Ishikawa (cell line): ENCODE measurements at regions not wholly inside any gene's neighbourhood (a gene's known extent, or its start where the extent isn't known, plus 50 kb on each side); places are given as distances from the start of the nearest gene placed in this dataset.

Experiments
- CEBPB ChIP-seq: IDR thresholded peaks from 2 replicates; pipeline ENCODE4 v1.6.1; 2012
- CREB1 ChIP-seq: IDR thresholded peaks from 2 replicates; pipeline ENCODE4 v1.6.1; 2012; ENCODE audit warnings: low read depth
- EGR1 ChIP-seq: IDR thresholded peaks from 2 replicates; pipeline ENCODE4 v1.6.1; 2012
- EP300 ChIP-seq: IDR thresholded peaks from 2 replicates; pipeline ENCODE4 v1.6.1; 2012; ENCODE audit warnings: borderline replicate concordance
- FOXM1 ChIP-seq: IDR thresholded peaks from 2 replicates; pipeline ENCODE4 v1.6.1; 2012; ENCODE audit warnings: low read depth, borderline replicate concordance
- NFIC ChIP-seq: IDR thresholded peaks from 2 replicates; pipeline ENCODE4 v1.6.1; 2012
- RAD21 ChIP-seq: IDR thresholded peaks from 2 replicates; pipeline ENCODE4 v1.6.1; 2012; ENCODE audit warnings: low read depth
- TAF1 ChIP-seq: IDR thresholded peaks from 2 replicates; pipeline ENCODE4 v1.6.1; 2012; ENCODE audit warnings: low read depth, mild to moderate bottlenecking
- TCF12 ChIP-seq: IDR thresholded peaks from 2 replicates; pipeline ENCODE4 v1.6.1; 2012; ENCODE audit warnings: low read depth
- TEAD4 ChIP-seq: IDR thresholded peaks from 2 replicates; pipeline ENCODE4 v1.6.1; 2012
- YY1 ChIP-seq: IDR thresholded peaks from 2 replicates; pipeline ENCODE4 v1.6.1; 2012; ENCODE audit warnings: low read depth
- ZBTB7A ChIP-seq: IDR thresholded peaks from 2 replicates; pipeline ENCODE4 v1.6.1; 2012; ENCODE audit warnings: low read depth
- TF ChIP-seq, protein P1 (sequence below): IDR thresholded peaks from 2 replicates; pipeline ENCODE4 v1.6.1; 2012
- TF ChIP-seq, protein P2 (sequence below): IDR thresholded peaks from 2 replicates; pipeline ENCODE4 v1.6.1; 2012
- TF ChIP-seq, protein P3 (sequence below): IDR thresholded peaks from 2 replicates; pipeline ENCODE4 v1.6.1; 2012; ENCODE audit warnings: low read depth, mild to moderate bottlenecking

DNA sequence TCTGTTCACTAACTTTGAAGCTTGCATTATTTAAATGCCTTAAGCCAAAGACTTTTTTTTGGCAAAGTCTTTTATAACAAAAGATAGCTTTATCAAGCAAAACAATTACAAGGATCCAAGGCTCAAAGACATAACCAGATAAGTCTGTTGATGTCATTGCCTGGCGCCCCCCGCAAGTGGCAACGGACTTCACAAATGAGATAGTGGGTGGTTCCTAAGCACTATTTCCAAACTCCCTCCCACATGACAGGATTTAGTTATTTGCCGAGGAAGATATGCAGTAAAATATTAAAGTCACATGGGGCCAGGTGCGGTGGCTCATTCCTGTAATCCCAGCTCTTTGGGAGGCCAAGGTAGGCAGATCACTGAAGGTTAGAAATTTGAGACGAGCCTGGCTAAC lies 194.2 kb upstream of the DDI1 start:
- no peak for TF ChIP-seq TEAD4
- TF ChIP-seq YY1: no peak
- no peak for TF ChIP-seq CREB1
- TF ChIP-seq, protein P1, sequence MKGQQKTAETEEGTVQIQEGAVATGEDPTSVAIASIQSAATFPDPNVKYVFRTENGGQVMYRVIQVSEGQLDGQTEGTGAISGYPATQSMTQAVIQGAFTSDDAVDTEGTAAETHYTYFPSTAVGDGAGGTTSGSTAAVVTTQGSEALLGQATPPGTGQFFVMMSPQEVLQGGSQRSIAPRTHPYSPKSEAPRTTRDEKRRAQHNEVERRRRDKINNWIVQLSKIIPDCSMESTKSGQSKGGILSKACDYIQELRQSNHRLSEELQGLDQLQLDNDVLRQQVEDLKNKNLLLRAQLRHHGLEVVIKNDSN: no peak
- TF ChIP-seq CEBPB: no peak
- TF ChIP-seq, protein P2, sequence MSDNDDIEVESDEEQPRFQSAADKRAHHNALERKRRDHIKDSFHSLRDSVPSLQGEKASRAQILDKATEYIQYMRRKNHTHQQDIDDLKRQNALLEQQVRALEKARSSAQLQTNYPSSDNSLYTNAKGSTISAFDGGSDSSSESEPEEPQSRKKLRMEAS: no peak
- TF ChIP-seq, protein P3, sequence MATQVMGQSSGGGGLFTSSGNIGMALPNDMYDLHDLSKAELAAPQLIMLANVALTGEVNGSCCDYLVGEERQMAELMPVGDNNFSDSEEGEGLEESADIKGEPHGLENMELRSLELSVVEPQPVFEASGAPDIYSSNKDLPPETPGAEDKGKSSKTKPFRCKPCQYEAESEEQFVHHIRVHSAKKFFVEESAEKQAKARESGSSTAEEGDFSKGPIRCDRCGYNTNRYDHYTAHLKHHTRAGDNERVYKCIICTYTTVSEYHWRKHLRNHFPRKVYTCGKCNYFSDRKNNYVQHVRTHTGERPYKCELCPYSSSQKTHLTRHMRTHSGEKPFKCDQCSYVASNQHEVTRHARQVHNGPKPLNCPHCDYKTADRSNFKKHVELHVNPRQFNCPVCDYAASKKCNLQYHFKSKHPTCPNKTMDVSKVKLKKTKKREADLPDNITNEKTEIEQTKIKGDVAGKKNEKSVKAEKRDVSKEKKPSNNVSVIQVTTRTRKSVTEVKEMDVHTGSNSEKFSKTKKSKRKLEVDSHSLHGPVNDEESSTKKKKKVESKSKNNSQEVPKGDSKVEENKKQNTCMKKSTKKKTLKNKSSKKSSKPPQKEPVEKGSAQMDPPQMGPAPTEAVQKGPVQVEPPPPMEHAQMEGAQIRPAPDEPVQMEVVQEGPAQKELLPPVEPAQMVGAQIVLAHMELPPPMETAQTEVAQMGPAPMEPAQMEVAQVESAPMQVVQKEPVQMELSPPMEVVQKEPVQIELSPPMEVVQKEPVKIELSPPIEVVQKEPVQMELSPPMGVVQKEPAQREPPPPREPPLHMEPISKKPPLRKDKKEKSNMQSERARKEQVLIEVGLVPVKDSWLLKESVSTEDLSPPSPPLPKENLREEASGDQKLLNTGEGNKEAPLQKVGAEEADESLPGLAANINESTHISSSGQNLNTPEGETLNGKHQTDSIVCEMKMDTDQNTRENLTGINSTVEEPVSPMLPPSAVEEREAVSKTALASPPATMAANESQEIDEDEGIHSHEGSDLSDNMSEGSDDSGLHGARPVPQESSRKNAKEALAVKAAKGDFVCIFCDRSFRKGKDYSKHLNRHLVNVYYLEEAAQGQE: no peak
- TF ChIP-seq RAD21: no peak
- TF ChIP-seq NFIC: no peak
- no peak for TF ChIP-seq FOXM1
- no peak for TF ChIP-seq TCF12
- no peak for TF ChIP-seq EP300
- no peak for TF ChIP-seq EGR1
- TF ChIP-seq TAF1: no peak

DNA sequence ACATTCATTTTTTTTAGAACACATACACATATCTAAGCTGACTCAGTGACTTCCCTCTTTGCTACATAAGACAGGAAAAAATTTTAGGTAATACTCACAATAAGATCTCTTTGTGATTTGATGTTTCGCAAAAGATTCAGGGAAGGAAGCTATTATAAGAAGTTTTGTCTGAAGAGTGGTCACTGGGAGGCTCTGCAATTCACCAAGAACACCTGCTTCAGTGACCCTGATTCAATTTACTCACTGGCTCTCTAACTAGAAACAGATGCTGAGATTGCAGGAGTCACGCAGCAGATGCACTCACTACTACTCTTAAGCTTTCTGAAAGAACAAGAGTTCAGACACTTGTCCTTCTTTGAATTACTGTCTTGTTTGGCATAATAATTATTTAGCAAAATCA lies 193.6 kb upstream of the DDI1 start:
- TF ChIP-seq YY1: no peak
- TF ChIP-seq TEAD4: no peak
- TF ChIP-seq CEBPB: no peak
- no peak for TF ChIP-seq TCF12
- no peak for TF ChIP-seq EGR1
- no peak for TF ChIP-seq ZBTB7A
- no peak for TF ChIP-seq EP300
- TF ChIP-seq, protein P2: no peak
- no peak for TF ChIP-seq TAF1
- TF ChIP-seq, protein P1: no peak
- TF ChIP-seq CREB1: no peak
- TF ChIP-seq NFIC: no peak
- TF ChIP-seq, protein P3: no peak
- TF ChIP-seq FOXM1: no peak
- no peak for TF ChIP-seq RAD21

DNA sequence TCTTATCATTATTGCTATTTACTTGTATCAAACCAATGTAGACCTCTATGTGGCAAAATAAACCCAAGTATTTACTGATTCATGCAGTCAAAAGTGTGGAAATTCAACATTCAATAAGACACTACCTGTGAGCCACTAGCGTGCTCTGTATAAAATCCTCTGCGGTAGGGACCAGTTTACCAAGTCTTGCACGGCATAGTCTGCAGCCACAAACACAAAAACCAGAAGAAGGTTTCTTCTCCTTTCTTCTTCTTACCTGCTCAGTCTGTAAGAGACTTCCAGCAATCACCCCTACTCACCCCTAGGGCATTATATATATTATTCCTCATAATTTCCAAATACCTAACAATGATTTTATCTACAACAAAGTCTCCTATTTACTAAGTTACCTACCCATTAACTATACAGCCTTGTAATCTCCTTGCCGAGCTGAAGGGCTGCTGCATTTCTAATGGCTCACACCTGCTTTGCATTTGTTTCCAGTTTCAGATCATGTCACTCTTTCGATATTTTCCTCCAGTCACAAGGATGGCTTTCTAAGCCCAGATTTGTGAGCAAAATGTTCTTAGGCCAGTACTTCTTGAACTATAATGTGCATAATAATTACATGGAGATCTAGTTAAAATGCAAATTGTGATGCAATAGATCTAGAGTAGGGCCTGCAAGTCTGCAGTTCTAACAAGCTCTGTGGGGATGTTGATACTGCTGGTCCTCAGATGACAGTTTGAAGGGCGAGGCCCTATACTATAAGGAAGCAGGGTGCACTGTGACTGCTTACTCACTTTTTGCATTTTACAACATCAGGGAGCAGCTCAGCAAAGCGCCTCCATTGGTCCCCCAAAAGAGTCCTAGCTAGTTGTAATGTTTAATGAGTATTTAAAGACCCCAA lies 191.9 kb upstream of the DDI1 start:
- TF ChIP-seq TAF1 (no peak), CREB1 (no peak), YY1 (no peak), ZBTB7A (no peak), TCF12 (no peak), EGR1 (no peak), NFIC (no peak), TEAD4 (no peak), RAD21 (no peak), FOXM1 (no peak), CEBPB (no peak), EP300 (no peak)
- TF ChIP-seq, protein P1: no peak
- TF ChIP-seq, protein P2: no peak
- TF ChIP-seq, protein P3: no peak
